Neural cell (in vitro differentiated cells): ENCODE measurements at regions not wholly inside any gene's neighbourhood (a gene's known extent, or its start where the extent isn't known, plus 50 kb on each side); places are given as distances from the start of the nearest gene placed in this dataset.

Experiments
- H2AFZ ChIP-seq: fragments of 200-600, 300-800 bp; sonication (generic), shearing (Covaris generic); 2 replicates; pipeline ENCODE4 v1.6.0; 2014; ENCODE audit warnings: low read depth, mild to moderate bottlenecking, antibody characterized with exemption, low read length, moderate library complexity
- H3F3A ChIP-seq: fragments of 200-600 bp; shearing (Covaris generic); 2 replicates; pipeline ENCODE4 v1.6.1; 2016; ENCODE audit warnings: mild to moderate bottlenecking, moderate library complexity, mixed read lengths, antibody characterized with exemption, low read length; ENCODE audit not compliant: insufficient read depth, poor library complexity, severe bottlenecking
- H3K27ac ChIP-seq: fragments of 200-600, 300-800 bp; sonication (generic), shearing (Covaris generic); 2 replicates; pipeline ENCODE4 v1.5.1; 2014; ENCODE audit warnings: mild to moderate bottlenecking, low read length, moderate library complexity
- H3K27me3 ChIP-seq: fragments of 300-800, 200-600 bp; sonication (generic), shearing (Covaris generic); 2 replicates; pipeline ENCODE4 v1.6.0; 2014; ENCODE audit warnings: mild to moderate bottlenecking, low read depth, low read length, moderate library complexity; ENCODE audit not compliant: insufficient read depth
- H3K36me3 ChIP-seq: fragments of 300-800, 200-600 bp; sonication (generic), shearing (Covaris generic); 2 replicates; pipeline ENCODE4 v1.5.1; 2014; ENCODE audit warnings: mild to moderate bottlenecking, antibody characterized with exemption, low read length, moderate library complexity; ENCODE audit not compliant: insufficient read depth
- H3K4me2 ChIP-seq: fragments of 300-800, 200-600 bp; sonication (generic), shearing (Covaris generic); 2 replicates; pipeline ENCODE4 v1.6.0; 2014; ENCODE audit warnings: mild to moderate bottlenecking, low read length
- H3K4me3 ChIP-seq: fragments of 300-800, 200-600 bp; sonication (generic), shearing (Covaris generic); 2 replicates; pipeline ENCODE4 v1.5.1; 2014; ENCODE audit warnings: mild to moderate bottlenecking, low read length, moderate library complexity
- H3K79me2 ChIP-seq: fragments of 200-600 bp; shearing (Covaris generic); replicated peaks from 2 replicates; pipeline ENCODE4 v1.6.0; 2014; ENCODE audit warnings: mild to moderate bottlenecking, low read length, moderate library complexity; ENCODE audit not compliant: insufficient read depth
- H3K9ac ChIP-seq: fragments of 300-800, 200-600 bp; sonication (generic), shearing (Covaris generic); 2 replicates; pipeline ENCODE4 v1.6.1; 2016; ENCODE audit warnings: mild to moderate bottlenecking, low read length, mixed read lengths
- H3K9me2 ChIP-seq: fragments of 200-600 bp; shearing (Covaris generic); 2 replicates; pipeline ENCODE4 v1.6.1; 2016; ENCODE audit warnings: mild to moderate bottlenecking, low read length, mixed read lengths; ENCODE audit not compliant: insufficient read depth
- H3K9me3 ChIP-seq: fragments of 200-600, 300-800 bp; sonication (generic), shearing (Covaris generic); 2 replicates; pipeline ENCODE4 v1.6.1; 2016; ENCODE audit warnings: mild to moderate bottlenecking, mixed run types, low read length, moderate library complexity, mixed read lengths
- H4K20me1 ChIP-seq: fragments of 200-600 bp; shearing (Covaris generic); 2 replicates; pipeline ENCODE4 v1.6.1; 2016; ENCODE audit warnings: mild to moderate bottlenecking, mixed run types; ENCODE audit not compliant: insufficient read depth
- CTCF ChIP-seq: fragments of 450-650 bp; IDR thresholded peaks from 2 replicates; pipeline ENCODE4 v1.5.1; 2014; ENCODE audit warnings: antibody characterized with exemption, mild to moderate bottlenecking, moderate library complexity; ENCODE audit not compliant: poor library complexity, severe bottlenecking
- EP300 ChIP-seq: fragments of 450-650 bp; conservative IDR thresholded peaks from 2 replicates; pipeline ENCODE4 v1.6.1; 2014; ENCODE audit warnings: antibody characterized with exemption, mild to moderate bottlenecking, moderate library complexity; ENCODE audit not compliant: poor library complexity, severe bottlenecking
- EZH2 ChIP-seq: fragments of 200-600, 300-800 bp; shearing (Covaris generic), sonication (generic); IDR thresholded peaks from 2 replicates; pipeline ENCODE4 v1.6.1; 2014; ENCODE audit warnings: antibody characterized with exemption, low read length, borderline replicate concordance, mild to moderate bottlenecking; ENCODE audit not compliant: insufficient read depth, poor library complexity, severe bottlenecking
- MXI1 ChIP-seq: fragments of 450-650 bp; conservative IDR thresholded peaks from 2 replicates; pipeline ENCODE4 v1.6.1; 2014; ENCODE audit warnings: antibody characterized with exemption, mild to moderate bottlenecking; ENCODE audit not compliant: poor library complexity, severe bottlenecking
- POLR2AphosphoS5 ChIP-seq: IDR thresholded peaks from 2 replicates; pipeline ENCODE4 v1.6.1; 2012
- RAD21 ChIP-seq: fragments of 450-650 bp; conservative IDR thresholded peaks from 2 replicates; pipeline ENCODE4 v1.6.1; 2014; ENCODE audit warnings: antibody characterized with exemption, mild to moderate bottlenecking, moderate library complexity
- REST ChIP-seq: IDR thresholded peaks from 2 replicates; pipeline ENCODE4 v1.6.1; 2012; ENCODE audit warnings: borderline replicate concordance
- SMC3 ChIP-seq: fragments of 450-650 bp; conservative IDR thresholded peaks from 2 replicates; pipeline ENCODE4 v1.6.1; 2014; ENCODE audit warnings: antibody characterized with exemption, mild to moderate bottlenecking, moderate library complexity; ENCODE audit not compliant: poor library complexity
- TAF1 ChIP-seq: IDR thresholded peaks from 2 replicates; pipeline ENCODE4 v1.6.1; 2012; ENCODE audit warnings: low read depth

GRCh38 chr2:149652926-149653325 lies 65.4 kb upstream of the MMADHC start:
- Histone ChIP-seq H4K20me1 (no peaks in the 10 kb centered on the region), H3K9ac (no peak overlapping the region), H3K79me2 (no peaks in the 10 kb centered on the region), H2AFZ (no peak overlapping the region), H3K9me2 (no peaks in the 10 kb centered on the region), H3K27me3 (no peaks in the 10 kb centered on the region), H3K36me3 (no peaks in the 10 kb centered on the region), H3K27ac (no peak overlapping the region), H3F3A (no peaks in the 10 kb centered on the region), H3K4me3 (no peak overlapping the region), H3K9me3 (no peaks in the 10 kb centered on the region), H3K4me2 (no peak overlapping the region)
- TF ChIP-seq EP300 = no peak

- Histone ChIP-seq H3K9me3 (no peaks in the 10 kb centered on the region), H3K9ac (no peak overlapping the region)
- no peak for TF ChIP-seq EZH2
- no peak for TF ChIP-seq EP300
- TF ChIP-seq MXI1 = no peak
- TF ChIP-seq SMC3 = no peak
- TF ChIP-seq RAD21 = no peak
- no peak for TF ChIP-seq REST
- no peak for TF ChIP-seq POLR2AphosphoS5
- TF ChIP-seq TAF1 = no peak
- TF ChIP-seq CTCF = no peak
Observed at GRCh38 chr2:149652526-149652925, 65.0 kb upstream of the MMADHC start.

GRCh38 chr2:149651229-149651628 lies 63.7 kb upstream of the MMADHC start:
- no peak overlapping the region for H3K4me3 ChIP-seq
- no peaks in the 10 kb centered on the region for H3K9me2 ChIP-seq
- H3K9ac ChIP-seq = no peak overlapping the region
- H3K79me2 ChIP-seq = no peaks in the 10 kb centered on the region
- no peaks in the 10 kb centered on the region for H3K27me3 ChIP-seq
- H3K27ac ChIP-seq = no peak overlapping the region
- H4K20me1 ChIP-seq = no peaks in the 10 kb centered on the region
- no peak overlapping the region for H3K4me2 ChIP-seq
- H3K36me3 ChIP-seq = no peaks in the 10 kb centered on the region
- no peak overlapping the region for H2AFZ ChIP-seq
- no peaks in the 10 kb centered on the region for H3F3A ChIP-seq
- no peaks in the 10 kb centered on the region for H3K9me3 ChIP-seq
- TF ChIP-seq EZH2 (no peak), RAD21 (no peak), REST (no peak), SMC3 (no peak), CTCF (no peak), TAF1 (no peak), MXI1 (no peak), POLR2AphosphoS5 (no peak), EP300 (no peak)

More at GRCh38 chr2:149652526-149652925, 65.0 kb upstream of the MMADHC start:
- no peaks in the 10 kb centered on the region for H3F3A ChIP-seq
- H3K27me3 ChIP-seq = no peaks in the 10 kb centered on the region
- H3K4me2 ChIP-seq = no peak overlapping the region
- no peaks in the 10 kb centered on the region for H3K36me3 ChIP-seq
- no peaks in the 10 kb centered on the region for H3K9me2 ChIP-seq
- H4K20me1 ChIP-seq = no peaks in the 10 kb centered on the region
- no peak overlapping the region for H2AFZ ChIP-seq
- H3K79me2 ChIP-seq = no peaks in the 10 kb centered on the region
- no peak overlapping the region for H3K27ac ChIP-seq
- no peak overlapping the region for H3K4me3 ChIP-seq
